GM23338 (cell line): ENCODE measurements at regions not wholly inside any gene's neighbourhood (a gene's known extent, or its start where the extent isn't known, plus 50 kb on each side); places are given as distances from the start of the nearest gene placed in this dataset.

Source experiments
- ATAC-seq: fragments of 200-7000 bp; cut with Tn5 transposase; 3 replicates; pipeline ENCODE4 v1.9.1; 2020
- DNase-seq: peaks from one replicate; pipeline ENCODE4 v3.0.0-alpha.2; 2015; ENCODE audit warnings: low spot score
- H2AFZ ChIP-seq: fragments of 200-600 bp; sonication (generic); 2 replicates; pipeline ENCODE4 v1.8.0; 2016; ENCODE audit warnings: antibody characterized with exemption, mild to moderate bottlenecking, moderate library complexity
- H3F3A ChIP-seq: fragments of 200-600 bp; sonication (generic); replicated peaks from 2 replicates; pipeline ENCODE4 v1.8.0; 2017; ENCODE audit warnings: antibody characterized with exemption, mixed run types, low read depth
- H3K27ac ChIP-seq: fragments of 200-600 bp; sonication (generic); 2 replicates; pipeline ENCODE4 v1.6.1; 2016; ENCODE audit warnings: low read depth
- H3K27me3 ChIP-seq: fragments of 200-600 bp; sonication (generic); 2 replicates; pipeline ENCODE4 v1.8.0; 2016; ENCODE audit warnings: mild to moderate bottlenecking, mixed run types, moderate library complexity; ENCODE audit not compliant: insufficient read depth
- H3K36me3 ChIP-seq: fragments of 200-600 bp; sonication (generic); 2 replicates; pipeline ENCODE4 v1.8.0; 2016; ENCODE audit warnings: mild to moderate bottlenecking; ENCODE audit not compliant: insufficient read depth
- H3K4me1 ChIP-seq: fragments of 200-600 bp; sonication (generic); 2 replicates; pipeline ENCODE4 v1.8.0; 2016; ENCODE audit warnings: mild to moderate bottlenecking, moderate library complexity; ENCODE audit not compliant: insufficient read depth
- H3K4me2 ChIP-seq: fragments of 200-600 bp; sonication (generic); 2 replicates; pipeline ENCODE4 v1.7.1; 2017; ENCODE audit warnings: mixed run types
- H3K4me3 ChIP-seq: fragments of 200-600 bp; sonication (generic); 2 replicates; pipeline ENCODE4 v1.6.1; 2016; ENCODE audit warnings: mixed run types
- H3K79me2 ChIP-seq: fragments of 200-600 bp; sonication (generic); replicated peaks from 2 replicates; pipeline ENCODE4 v1.8.0; 2017; ENCODE audit warnings: mild to moderate bottlenecking; ENCODE audit not compliant: insufficient read depth
- H3K9me2 ChIP-seq: fragments of 200-600 bp; sonication (generic); 2 replicates; pipeline ENCODE4 v1.8.0; 2017; ENCODE audit not compliant: insufficient read depth
- H4K20me1 ChIP-seq: fragments of 200-600 bp; sonication (generic); replicated peaks from 2 replicates; pipeline ENCODE4 v1.8.0; 2017; ENCODE audit warnings: mild to moderate bottlenecking; ENCODE audit not compliant: insufficient read depth
- H3K27ac Mint-ChIP-seq: 2 replicates; pipeline ENCODE4 v1.8.0; 2020; ENCODE audit warnings: inconsistent platforms, mild to moderate bottlenecking, moderate library complexity, mixed read lengths
- H3K27me3 Mint-ChIP-seq: 3 replicates; pipeline ENCODE4 v1.8.0; 2022; ENCODE audit warnings: low read depth, mild to moderate bottlenecking, moderate library complexity, mixed read lengths, inconsistent platforms; ENCODE audit not compliant: insufficient read depth, poor library complexity
- H3K36me3 Mint-ChIP-seq: 3 replicates; pipeline ENCODE4 v1.8.0; 2021; ENCODE audit warnings: low read depth, mild to moderate bottlenecking, inconsistent platforms, moderate library complexity, mixed read lengths
- H3K4me1 Mint-ChIP-seq: 3 replicates; pipeline ENCODE4 v1.8.0; 2020; ENCODE audit warnings: mild to moderate bottlenecking, inconsistent platforms, mixed read lengths
- H3K4me3 Mint-ChIP-seq: 3 replicates; pipeline ENCODE4 v1.8.0; 2021; ENCODE audit warnings: moderate library complexity, mild to moderate bottlenecking, inconsistent platforms, mixed read lengths
- H3K9me3 Mint-ChIP-seq: 3 replicates; pipeline ENCODE4 v1.8.0; 2020; ENCODE audit warnings: moderate library complexity, mild to moderate bottlenecking, inconsistent platforms, mixed read lengths
- CREB1 ChIP-seq: fragments of 250-450 bp; sonication (Bioruptor Pico); IDR thresholded peaks from 2 replicates; pipeline ENCODE4 v1.5.0; 2020; ENCODE audit warnings: low read depth, mild to moderate bottlenecking, moderate library complexity
- EZH2phosphoT487 ChIP-seq: fragments of 200-600 bp; sonication (generic); IDR thresholded peaks from one replicate; pipeline ENCODE4 v1.8.1; 2018; ENCODE audit warnings: antibody characterized with exemption; ENCODE audit not compliant: unreplicated experiment
- JUNB ChIP-seq: IDR thresholded peaks from one replicate; pipeline ENCODE4 v1.6.1; 2016; ENCODE audit warnings: antibody characterized with exemption; ENCODE audit not compliant: unreplicated experiment
- NANOG ChIP-seq: IDR thresholded peaks from 2 replicates; pipeline ENCODE4 v1.6.1; 2016; ENCODE audit warnings: antibody characterized with exemption, borderline replicate concordance
- ZNF331 ChIP-seq: fragments of 250-450 bp; sonication (Bioruptor Pico); IDR thresholded peaks from 2 replicates; pipeline ENCODE4 v1.5.0; 2020; ENCODE audit warnings: low read depth, mild to moderate bottlenecking, moderate library complexity
- TF ChIP-seq, protein P1 (sequence below): IDR thresholded peaks from one replicate; pipeline ENCODE4 v1.6.1; 2018; ENCODE audit warnings: antibody characterized with exemption; ENCODE audit not compliant: unreplicated experiment
- TF ChIP-seq, protein P2 (sequence below): IDR thresholded peaks from 2 replicates; pipeline ENCODE4 v1.6.1; 2016; ENCODE audit warnings: antibody characterized with exemption

GRCh38 chr2:149885468-149885867 lies 297.9 kb upstream of the MMADHC start:
- Mint-ChIP-seq H3K27me3 (peaks cover 2% of the 10 kb centered on the region), H3K4me1 (no peaks in the 10 kb centered on the region), H3K9me3 (0 out of 3 replicates have a peak, but pooled peaks cover 2% of the 10 kb centered on the region), H3K36me3 (no peaks in the 10 kb centered on the region; the same call in 2 of the 3 replicates), H3K27ac (no peak overlapping the region), H3K4me3 (no peak overlapping the region)
- Histone ChIP-seq H3K4me1 (no peaks in the 10 kb centered on the region), H4K20me1 (no peaks in the 10 kb centered on the region), H3K79me2 (no peaks in the 10 kb centered on the region), H3K4me2 (no peak overlapping the region), H3K4me3 (no peak overlapping the region), H3F3A (no peaks in the 10 kb centered on the region), H3K27ac (no peak overlapping the region), H3K36me3 (no peaks in the 10 kb centered on the region), H3K9me2 (no peaks in the 10 kb centered on the region), H2AFZ (no peak overlapping the region), H3K27me3 (no peaks in the 10 kb centered on the region)
- ATAC-seq (no peak), DNase-seq (no peak)
- TF ChIP-seq NANOG (no peak), JUNB (no peak), ZNF331 (CRISPR knock-in tag) (no peak), EZH2phosphoT487 (no peak)
- TF ChIP-seq, protein P1, sequence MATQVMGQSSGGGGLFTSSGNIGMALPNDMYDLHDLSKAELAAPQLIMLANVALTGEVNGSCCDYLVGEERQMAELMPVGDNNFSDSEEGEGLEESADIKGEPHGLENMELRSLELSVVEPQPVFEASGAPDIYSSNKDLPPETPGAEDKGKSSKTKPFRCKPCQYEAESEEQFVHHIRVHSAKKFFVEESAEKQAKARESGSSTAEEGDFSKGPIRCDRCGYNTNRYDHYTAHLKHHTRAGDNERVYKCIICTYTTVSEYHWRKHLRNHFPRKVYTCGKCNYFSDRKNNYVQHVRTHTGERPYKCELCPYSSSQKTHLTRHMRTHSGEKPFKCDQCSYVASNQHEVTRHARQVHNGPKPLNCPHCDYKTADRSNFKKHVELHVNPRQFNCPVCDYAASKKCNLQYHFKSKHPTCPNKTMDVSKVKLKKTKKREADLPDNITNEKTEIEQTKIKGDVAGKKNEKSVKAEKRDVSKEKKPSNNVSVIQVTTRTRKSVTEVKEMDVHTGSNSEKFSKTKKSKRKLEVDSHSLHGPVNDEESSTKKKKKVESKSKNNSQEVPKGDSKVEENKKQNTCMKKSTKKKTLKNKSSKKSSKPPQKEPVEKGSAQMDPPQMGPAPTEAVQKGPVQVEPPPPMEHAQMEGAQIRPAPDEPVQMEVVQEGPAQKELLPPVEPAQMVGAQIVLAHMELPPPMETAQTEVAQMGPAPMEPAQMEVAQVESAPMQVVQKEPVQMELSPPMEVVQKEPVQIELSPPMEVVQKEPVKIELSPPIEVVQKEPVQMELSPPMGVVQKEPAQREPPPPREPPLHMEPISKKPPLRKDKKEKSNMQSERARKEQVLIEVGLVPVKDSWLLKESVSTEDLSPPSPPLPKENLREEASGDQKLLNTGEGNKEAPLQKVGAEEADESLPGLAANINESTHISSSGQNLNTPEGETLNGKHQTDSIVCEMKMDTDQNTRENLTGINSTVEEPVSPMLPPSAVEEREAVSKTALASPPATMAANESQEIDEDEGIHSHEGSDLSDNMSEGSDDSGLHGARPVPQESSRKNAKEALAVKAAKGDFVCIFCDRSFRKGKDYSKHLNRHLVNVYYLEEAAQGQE = no peak
- TF ChIP-seq, protein P2, sequence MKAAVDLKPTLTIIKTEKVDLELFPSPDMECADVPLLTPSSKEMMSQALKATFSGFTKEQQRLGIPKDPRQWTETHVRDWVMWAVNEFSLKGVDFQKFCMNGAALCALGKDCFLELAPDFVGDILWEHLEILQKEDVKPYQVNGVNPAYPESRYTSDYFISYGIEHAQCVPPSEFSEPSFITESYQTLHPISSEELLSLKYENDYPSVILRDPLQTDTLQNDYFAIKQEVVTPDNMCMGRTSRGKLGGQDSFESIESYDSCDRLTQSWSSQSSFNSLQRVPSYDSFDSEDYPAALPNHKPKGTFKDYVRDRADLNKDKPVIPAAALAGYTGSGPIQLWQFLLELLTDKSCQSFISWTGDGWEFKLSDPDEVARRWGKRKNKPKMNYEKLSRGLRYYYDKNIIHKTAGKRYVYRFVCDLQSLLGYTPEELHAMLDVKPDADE = no peak

GRCh38 chr2:149884871-149885270 lies 297.3 kb upstream of the MMADHC start:
- H3K4me3 ChIP-seq = no peak overlapping the region
- H3F3A ChIP-seq = no peaks in the 10 kb centered on the region
- TF ChIP-seq CREB1 = no peak
- H3K9me2 ChIP-seq = no peaks in the 10 kb centered on the region
- H3K36me3 Mint-ChIP-seq = no peaks in the 10 kb centered on the region; the same call in 2 of the 3 replicates
- no peak overlapping the region for H2AFZ ChIP-seq
- no peaks in the 10 kb centered on the region for H3K27me3 ChIP-seq
- no peaks in the 10 kb centered on the region for H3K4me1 ChIP-seq
- 0 out of 3 replicates have a peak, but pooled peaks cover 2% of the 10 kb centered on the region for H3K9me3 Mint-ChIP-seq
- no peaks in the 10 kb centered on the region for H3K4me1 Mint-ChIP-seq
- no peak overlapping the region for H3K27ac ChIP-seq
- H3K27ac Mint-ChIP-seq = no peak overlapping the region
- no peak overlapping the region for H3K4me3 Mint-ChIP-seq
- no peak for DNase-seq
- H3K36me3 ChIP-seq = no peaks in the 10 kb centered on the region
- no peaks in the 10 kb centered on the region for H4K20me1 ChIP-seq
- no peak for ATAC-seq
- H3K27me3 Mint-ChIP-seq = peaks cover 2% of the 10 kb centered on the region
- no peaks in the 10 kb centered on the region for H3K79me2 ChIP-seq
- no peak overlapping the region for H3K4me2 ChIP-seq
